ENCODE measurements at regions not wholly inside any gene's neighbourhood (a gene's known extent, or its start where the extent isn't known, plus 50 kb on each side); places are given as distances from the start of the nearest gene placed in this dataset.

- TF ChIP-seq CTCF (IDR thresholded peaks at IDR 0.05; ENCODE audit: low read depth, low read length): no peak
- H3K4me3 ChIP-seq (ENCODE audit: low read depth, low read length): no peak overlapping the region
- H3K36me3 ChIP-seq: no peaks in the 10 kb centered on the region
- no peaks in the 10 kb centered on the region for H3K4me1 ChIP-seq
- DNase-seq: no peak
- H3K27me3 ChIP-seq: no peaks in the 10 kb centered on the region; the same call in none of the 2 replicates
- no peaks in the 10 kb centered on the region for H3K9me3 ChIP-seq
These were observed 113.8 kb upstream of the SALL3 start for GRCh38 chr18:78865771-78866310.

GRCh38 chr18:78867131-78867530, 112.5 kb upstream of the SALL3 start:
- no peaks in the 10 kb centered on the region; the same call in 1 of the 2 replicates for H3K27me3 ChIP-seq
- no peak for TF ChIP-seq CTCF (IDR thresholded peaks at IDR 0.05; ENCODE audit: low read depth, low read length)
- no peak overlapping the region for H3K4me3 ChIP-seq (ENCODE audit: low read depth, low read length)
- no peaks in the 10 kb centered on the region for H3K4me1 ChIP-seq
- no peak for DNase-seq
- no peaks in the 10 kb centered on the region for H3K9me3 ChIP-seq
- no peaks in the 10 kb centered on the region for H3K36me3 ChIP-seq

GRCh38 chr18:78868330-78869316, 111.0 kb upstream of the SALL3 start:
- TF ChIP-seq CTCF (IDR thresholded peaks at IDR 0.05; ENCODE audit: low read depth, low read length): no peak
- no peaks in the 10 kb centered on the region for H3K4me1 ChIP-seq
- H3K9me3 ChIP-seq: no peaks in the 10 kb centered on the region
- H3K4me3 ChIP-seq (ENCODE audit: low read depth, low read length): no peak overlapping the region
- no peaks in the 10 kb centered on the region; the same call in 1 of the 2 replicates for H3K27me3 ChIP-seq
- DNase-seq: no peak
- H3K36me3 ChIP-seq: no peaks in the 10 kb centered on the region

- Histone ChIP-seq H3K4me1 (no peaks in the 10 kb centered on the region), H3K27me3 (no peaks in the 10 kb centered on the region; the same call in 1 of the 2 replicates), H3K36me3 (no peaks in the 10 kb centered on the region), H3K4me3 (ENCODE audit: low read depth, low read length) (no peak overlapping the region), H3K9me3 (no peaks in the 10 kb centered on the region)
- no peak for DNase-seq
- no peak for TF ChIP-seq CTCF (IDR thresholded peaks at IDR 0.05; ENCODE audit: low read depth, low read length)
These were observed 108.0 kb upstream of the SALL3 start for GRCh38 chr18:78871618-78872017.

- DNase-seq: no peak
These were observed 105.6 kb upstream of the SALL3 start for GRCh38 chr18:78873926-78874500.

More at GRCh38 chr18:78873926-78874500, 105.6 kb upstream of the SALL3 start:
- Histone ChIP-seq H3K36me3 (no peaks in the 10 kb centered on the region), H3K9me3 (no peaks in the 10 kb centered on the region), H3K27me3 (peaks cover 4% of the 10 kb centered on the region; the same call in 1 of the 2 replicates), H3K4me3 (ENCODE audit: low read depth, low read length) (no peak overlapping the region), H3K4me1 (no peaks in the 10 kb centered on the region)
- TF ChIP-seq CTCF (IDR thresholded peaks at IDR 0.05; ENCODE audit: low read depth, low read length): no peak

All from BE2C (cell line).